Spleen (tissue), 11 donors: ENCODE measurements at regions not wholly inside any gene's neighbourhood (a gene's known extent, or its start where the extent isn't known, plus 50 kb on each side); places are given as distances from the start of the nearest gene placed in this dataset.

Experiments used
- DNase-seq: peaks from one replicate; pipeline ENCODE4 v3.0.0-alpha.2; 2020
- H3K27ac ChIP-seq, 8 donors: fragments of 200-600 bp; sonication (generic) in 7 of 8; 1 replicate in 4 of 8; 2 replicates in 4 of 8; pipeline versions ENCODE4 v1.5.0 to v1.8.0; 2016 to 2021; ENCODE audit warnings: inconsistent platforms in 4 of 8, mild to moderate bottlenecking in 4 of 8, moderate library complexity in 1 of 8
- H3K27me3 ChIP-seq, 7 donors: fragments of 200-600 bp; sonication (generic) in 6 of 7; replicated peaks in 1 of 7; 1 replicate in 4 of 7; 2 replicates in 3 of 7; pipeline versions ENCODE4 v1.5.0 to v1.8.0; 2016 to 2021; ENCODE audit warnings: inconsistent platforms in 3 of 7, mild to moderate bottlenecking in 1 of 7
- H3K36me3 ChIP-seq, 6 donors: fragments of 200-600 bp; sonication (generic) in 5 of 6; 1 replicate in 4 of 6; 2 replicates in 2 of 6; pipeline versions ENCODE4 v1.5.0 to v1.8.0; 2016 to 2021; ENCODE audit warnings: inconsistent platforms in 2 of 6
- H3K4me1 ChIP-seq, 6 donors: fragments of 200-600 bp; sonication (generic) in 5 of 6; 1 replicate in 3 of 6; 2 replicates in 3 of 6; pipeline versions ENCODE4 v1.5.0 to v1.8.0; 2016 to 2021; ENCODE audit warnings: inconsistent platforms in 3 of 6
- H3K4me3 ChIP-seq, 8 donors: fragments of 200-600 bp; sonication (generic) in 7 of 8; 1 replicate in 4 of 8; 2 replicates in 4 of 8; pipeline versions ENCODE4 v1.5.0 to v1.8.0; 2016 to 2021; ENCODE audit warnings: inconsistent platforms in 4 of 8, mild to moderate bottlenecking in 4 of 8, moderate library complexity in 2 of 8
- H3K9me3 ChIP-seq, 8 donors: fragments of 200-600 bp; sonication (generic) in 7 of 8; 1 replicate in 4 of 8; 2 replicates in 4 of 8; pipeline versions ENCODE4 v1.5.0 to v1.8.0; 2016 to 2021; ENCODE audit warnings: inconsistent platforms in 4 of 8
- CTCF ChIP-seq, 11 experiments: fragments of 200-600 bp in 7 of 11; fragments of 450-650 bp in 4 of 11; sonication (generic) in 4 of 11; IDR thresholded peaks in 8 of 11; conservative IDR thresholded peaks in 3 of 11; 1 replicate in 7 of 11; 2 replicates in 4 of 11; pipeline versions ENCODE4 v1.4.0 to v1.8.0; 2016 to 2021; ENCODE audit warnings: antibody characterized with exemption in 11 of 11, inconsistent platforms in 4 of 11, mild to moderate bottlenecking in 1 of 11
- POLR2A ChIP-seq, 3 donors: fragments of 450-650 bp; IDR thresholded peaks; one replicate each; pipeline ENCODE4 v1.5.1; 2017; ENCODE audit warnings: antibody characterized with exemption in 3 of 3, mild to moderate bottlenecking in 1 of 3
- POLR2AphosphoS5 ChIP-seq, 3 donors: sonication (generic); formaldehyde crosslinking; IDR thresholded peaks; one replicate each; pipeline ENCODE4 v1.5.1; 2017; ENCODE audit warnings: antibody characterized with exemption in 3 of 3
- WGBS, 5 donors: extraction: QIAGEN DNeasy Blood & Tissue Kit in 3 of 5; methylation state at CpG; one replicate each; pipeline versions ENCODE4 v1.1.5 to v1.1.7; 2013 to 2018; 5-methylcytosine and 5-hydroxymethylcytosine counted together
- intact Hi-C: fragments of 100-400 bp; cut with DNase I; formaldehyde crosslinking; loops from one replicate; pipeline ENCODE4 v1.15.0; 2023; ENCODE audit warnings: low total_unique reads
- donor health status: healthy with polysubstance abuse.
- donor health status: DM: no; HTN: no; CAD: no; lungs with moderate emphysema.
- donor health status: DM: no; HTN: no; CAD: no.
- donor health status: Bipolar disorder and iron deficiency.
- donor health status: healthy.
- donor health status: DM: no; HTN: no; CAD: no.
- donor health status: DM: yes; HTN: yes; CAD: no.

DNA sequence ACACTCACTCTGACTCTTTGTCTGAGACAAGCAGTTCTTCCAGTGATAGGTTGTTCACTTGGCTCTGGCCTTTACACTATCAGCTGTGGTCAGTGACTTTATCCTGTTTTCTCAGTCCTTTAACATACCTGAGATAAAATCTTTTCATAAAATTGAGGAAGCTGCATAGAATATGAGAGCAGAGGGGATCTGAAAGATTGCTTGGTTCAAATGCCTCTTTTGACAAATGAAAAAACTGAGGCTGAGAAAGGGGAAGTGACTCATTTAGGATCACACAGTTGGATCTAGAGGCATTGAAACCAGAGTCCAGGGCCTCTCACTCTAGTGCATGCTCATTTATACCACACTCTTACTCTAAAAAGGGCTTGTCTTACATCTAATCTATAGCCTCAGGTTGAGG lies 277.0 kb upstream of the TBX18 start:
- TF ChIP-seq CTCF (IDR thresholded peaks at IDR 0.05 in 8 of 11, conservative IDR thresholded peaks at IDR 0.05 in 3 of 11) (no peak), POLR2AphosphoS5 (IDR thresholded peaks at IDR 0.05) (no peak), POLR2A (IDR thresholded peaks at IDR 0.05) (no peak)
- Histone ChIP-seq H3K27ac (no peak overlapping the region), H3K36me3 (no peaks in the 10 kb centered on the region), H3K4me3 (no peak overlapping the region), H3K9me3 (peaks cover 0 to 5% (median 2%) of the 10 kb centered on the region in 8 donors), H3K4me1 (no peaks in the 10 kb centered on the region), H3K27me3 (no peaks in the 10 kb centered on the region)
- DNase-seq, result no peak
- intact Hi-C loops, result no loop called here

- Histone ChIP-seq H3K27ac (no peak overlapping the region), H3K36me3 (no peaks in the 10 kb centered on the region), H3K27me3 (no peaks in the 10 kb centered on the region), H3K4me3 (no peak overlapping the region), H3K4me1 (no peaks in the 10 kb centered on the region), H3K9me3 (peaks cover 0 to 41% (median 31%) of the 10 kb centered on the region in 8 donors)
- intact Hi-C loops, result no loop called here
- 73 to 82% (median 78%) methylated on average over 4 of the region's 4 CpGs for WGBS, 5 donors
- no peak for TF ChIP-seq POLR2AphosphoS5 (IDR thresholded peaks at IDR 0.05)
- no peak for TF ChIP-seq CTCF (IDR thresholded peaks at IDR 0.05 in 8 of 11, conservative IDR thresholded peaks at IDR 0.05 in 3 of 11)
- no peak for TF ChIP-seq POLR2A (IDR thresholded peaks at IDR 0.05)
- DNase-seq, result no peak
Observed at GRCh38 chr6:85037221-85037620, 272.8 kb upstream of the TBX18 start.

DNA sequence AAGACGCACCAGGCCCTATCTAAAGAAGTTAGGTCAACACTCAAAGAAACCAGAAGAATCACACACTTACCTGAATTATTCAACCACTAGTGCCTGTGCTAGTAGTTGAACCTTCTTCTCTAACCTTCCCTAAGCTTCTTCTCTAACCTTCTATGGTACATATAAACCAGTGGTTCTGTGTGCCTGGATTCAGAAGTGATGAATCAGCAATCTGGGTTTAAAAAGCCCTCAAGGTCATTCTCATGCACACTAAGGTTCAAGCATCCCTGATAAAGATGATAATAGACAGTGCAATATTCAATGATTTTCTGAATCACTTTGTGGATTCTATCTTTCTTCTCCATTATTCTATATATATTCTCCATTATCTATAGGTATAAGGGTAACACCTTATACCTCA lies 271.4 kb upstream of the TBX18 start:
- Histone ChIP-seq H3K4me1 (no peaks in the 10 kb centered on the region), H3K27me3 (no peaks in the 10 kb centered on the region), H3K4me3 (no peak overlapping the region), H3K36me3 (no peaks in the 10 kb centered on the region), H3K27ac (no peak overlapping the region), H3K9me3 (peaks cover 0 to 49% (median 31%) of the 10 kb centered on the region in 8 donors)
- WGBS, 5 donors, result 69 to 96% (median 76%) methylated on average over 1 of the region's 1 CpG
- intact Hi-C loops, result no loop called here
- DNase-seq, result no peak
- TF ChIP-seq POLR2AphosphoS5 (IDR thresholded peaks at IDR 0.05), result no peak
- TF ChIP-seq POLR2A (IDR thresholded peaks at IDR 0.05), result no peak
- TF ChIP-seq CTCF (IDR thresholded peaks at IDR 0.05 in 8 of 11, conservative IDR thresholded peaks at IDR 0.05 in 3 of 11), result no peak

DNA sequence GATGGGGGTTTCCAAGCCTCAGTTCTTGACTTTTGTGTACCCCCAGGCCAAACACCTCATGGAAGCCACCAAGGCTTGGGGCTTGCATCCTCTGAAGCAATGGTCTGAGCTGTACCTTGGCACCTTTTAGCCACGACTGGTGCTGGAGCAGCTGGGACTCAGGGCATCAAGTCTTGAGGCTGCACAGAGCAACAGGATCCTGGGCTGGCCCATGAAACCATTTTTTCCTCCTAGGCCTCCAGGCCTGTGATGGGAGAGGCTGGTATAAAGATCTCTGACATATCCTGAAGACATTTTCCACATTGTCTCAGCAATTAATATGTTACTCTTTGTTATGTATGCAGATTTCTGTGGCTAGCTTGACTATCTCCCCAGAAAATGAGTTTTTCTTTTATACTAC lies 269.1 kb upstream of the TBX18 start:
- Histone ChIP-seq H3K4me1 (no peaks in the 10 kb centered on the region), H3K9me3 (peaks cover 0 to 49% (median 31%) of the 10 kb centered on the region in 8 donors), H3K4me3 (no peak overlapping the region), H3K36me3 (no peaks in the 10 kb centered on the region), H3K27me3 (no peaks in the 10 kb centered on the region), H3K27ac (no peak overlapping the region)
- intact Hi-C loops, result no loop called here
- no peak for TF ChIP-seq CTCF (IDR thresholded peaks at IDR 0.05 in 8 of 11, conservative IDR thresholded peaks at IDR 0.05 in 3 of 11)
- TF ChIP-seq POLR2A (IDR thresholded peaks at IDR 0.05), result no peak
- TF ChIP-seq POLR2AphosphoS5 (IDR thresholded peaks at IDR 0.05), result no peak
- 11 to 61% (median 28%) methylated on average over 1 of the region's 1 CpG for WGBS, 5 donors
- DNase-seq, result no peak
